OCI-LY3 (cell line): ENCODE measurements at regions not wholly inside any gene's neighbourhood (a gene's known extent, or its start where the extent isn't known, plus 50 kb on each side); places are given as distances from the start of the nearest gene placed in this dataset.

Experiments
- H2AFZ ChIP-seq: fragments of 200-600, 300-600 bp; shearing (Covaris generic); 2 replicates; pipeline ENCODE4 v1.6.0; 2014; ENCODE audit warnings: antibody characterized with exemption, low read depth, low read length
- H3K27ac ChIP-seq: fragments of 200-600, 300-600 bp; sonication (generic); 2 replicates; pipeline ENCODE4 v1.5.1; 2014; ENCODE audit warnings: mild to moderate bottlenecking, low read length, moderate library complexity, mixed read lengths
- H3K27me3 ChIP-seq: fragments of 200-600, 300-600 bp; sonication (generic); 2 replicates; pipeline ENCODE4 v1.6.1; 2014; ENCODE audit warnings: low read depth, low read length, mixed read lengths
- H3K36me3 ChIP-seq: fragments of 200-600, 300-600 bp; sonication (generic); replicated peaks from 2 replicates; pipeline ENCODE3; 2014; ENCODE audit warnings: low read depth, low read length, mixed read lengths
- H3K4me1 ChIP-seq: fragments of 300-600, 200-600 bp; sonication (generic); 2 replicates; pipeline ENCODE4 v1.6.1; 2014; ENCODE audit warnings: low read length, mixed read lengths
- H3K4me2 ChIP-seq: fragments of 200-600, 300-600 bp; sonication (generic); 2 replicates; pipeline ENCODE4 v1.6.1; 2014; ENCODE audit warnings: low read length, mixed read lengths
- H3K4me3 ChIP-seq: fragments of 300-600, 200-600 bp; sonication (generic); 2 replicates; pipeline ENCODE4 v1.5.1; 2014; ENCODE audit warnings: antibody characterized with exemption, mild to moderate bottlenecking, low read length, moderate library complexity
- H3K79me2 ChIP-seq: fragments of 300-600, 200-600 bp; shearing (Covaris generic); 2 replicates; pipeline ENCODE4 v1.6.1; 2014; ENCODE audit warnings: mild to moderate bottlenecking, low read length, mixed read lengths
- H3K9ac ChIP-seq: fragments of 300-600, 200-600 bp; shearing (Covaris generic); 2 replicates; pipeline ENCODE4 v1.6.0; 2014; ENCODE audit warnings: mild to moderate bottlenecking, low read length, moderate library complexity
- H3K9me3 ChIP-seq: fragments of 200-600, 300-600 bp; shearing (Covaris generic); 2 replicates; pipeline ENCODE4 v1.6.1; 2014; ENCODE audit warnings: low read length, mixed read lengths; ENCODE audit not compliant: insufficient read depth
- H4K20me1 ChIP-seq: fragments of 200-600, 300-600 bp; sonication (generic); 2 replicates; pipeline ENCODE4 v1.6.1; 2016; ENCODE audit warnings: low read length, mixed read lengths; ENCODE audit not compliant: insufficient read depth
- EZH2phosphoT487 ChIP-seq: fragments of 200-600 bp; shearing (Covaris generic); IDR thresholded peaks from 2 replicates; pipeline ENCODE4 v1.6.1; 2018; ENCODE audit warnings: antibody characterized with exemption, mixed run types, low read depth
- TF ChIP-seq, protein P1 (sequence below): fragments of 200-600, 300-600 bp; sonication (generic); IDR thresholded peaks from 2 replicates; pipeline ENCODE4 v1.5.1; 2014; ENCODE audit warnings: antibody characterized with exemption, low read length, low read depth

DNA sequence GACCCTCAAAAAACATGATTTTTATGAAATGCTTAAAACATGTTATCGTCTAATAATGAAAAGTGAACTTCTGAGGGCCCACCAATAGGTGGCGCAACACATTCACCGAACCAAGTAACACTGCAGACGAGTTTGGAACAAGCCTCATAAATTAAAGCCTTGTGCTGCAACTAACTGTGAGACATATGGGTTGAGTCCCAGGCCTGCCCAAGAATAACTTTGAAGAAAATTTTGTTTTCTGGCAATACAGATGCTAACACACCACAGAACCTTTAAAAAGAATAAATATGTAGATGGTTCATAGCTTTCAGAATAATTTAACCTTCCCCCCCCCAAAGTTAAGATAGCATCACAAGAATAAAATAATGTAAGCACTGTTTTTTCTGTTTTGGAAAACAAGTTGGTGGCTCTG, 285.9 kb downstream of the RNF144A start:
- Histone ChIP-seq H3K27me3 (peaks cover 28% of the 10 kb centered on the region), H3K4me1 (no peaks in the 10 kb centered on the region), H2AFZ (no peak overlapping the region), H3K4me2 (no peak overlapping the region), H3K27ac (no peak overlapping the region), H3K4me3 (no peak overlapping the region), H3K9ac (no peak overlapping the region), H3K9me3 (no peaks in the 10 kb centered on the region), H3K79me2 (no peaks in the 10 kb centered on the region), H3K36me3 (no peaks in the 10 kb centered on the region), H4K20me1 (no peaks in the 10 kb centered on the region)
- TF ChIP-seq, protein P1, sequence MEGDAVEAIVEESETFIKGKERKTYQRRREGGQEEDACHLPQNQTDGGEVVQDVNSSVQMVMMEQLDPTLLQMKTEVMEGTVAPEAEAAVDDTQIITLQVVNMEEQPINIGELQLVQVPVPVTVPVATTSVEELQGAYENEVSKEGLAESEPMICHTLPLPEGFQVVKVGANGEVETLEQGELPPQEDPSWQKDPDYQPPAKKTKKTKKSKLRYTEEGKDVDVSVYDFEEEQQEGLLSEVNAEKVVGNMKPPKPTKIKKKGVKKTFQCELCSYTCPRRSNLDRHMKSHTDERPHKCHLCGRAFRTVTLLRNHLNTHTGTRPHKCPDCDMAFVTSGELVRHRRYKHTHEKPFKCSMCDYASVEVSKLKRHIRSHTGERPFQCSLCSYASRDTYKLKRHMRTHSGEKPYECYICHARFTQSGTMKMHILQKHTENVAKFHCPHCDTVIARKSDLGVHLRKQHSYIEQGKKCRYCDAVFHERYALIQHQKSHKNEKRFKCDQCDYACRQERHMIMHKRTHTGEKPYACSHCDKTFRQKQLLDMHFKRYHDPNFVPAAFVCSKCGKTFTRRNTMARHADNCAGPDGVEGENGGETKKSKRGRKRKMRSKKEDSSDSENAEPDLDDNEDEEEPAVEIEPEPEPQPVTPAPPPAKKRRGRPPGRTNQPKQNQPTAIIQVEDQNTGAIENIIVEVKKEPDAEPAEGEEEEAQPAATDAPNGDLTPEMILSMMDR, result peak; percentile 93
- no peak for TF ChIP-seq EZH2phosphoT487

DNA sequence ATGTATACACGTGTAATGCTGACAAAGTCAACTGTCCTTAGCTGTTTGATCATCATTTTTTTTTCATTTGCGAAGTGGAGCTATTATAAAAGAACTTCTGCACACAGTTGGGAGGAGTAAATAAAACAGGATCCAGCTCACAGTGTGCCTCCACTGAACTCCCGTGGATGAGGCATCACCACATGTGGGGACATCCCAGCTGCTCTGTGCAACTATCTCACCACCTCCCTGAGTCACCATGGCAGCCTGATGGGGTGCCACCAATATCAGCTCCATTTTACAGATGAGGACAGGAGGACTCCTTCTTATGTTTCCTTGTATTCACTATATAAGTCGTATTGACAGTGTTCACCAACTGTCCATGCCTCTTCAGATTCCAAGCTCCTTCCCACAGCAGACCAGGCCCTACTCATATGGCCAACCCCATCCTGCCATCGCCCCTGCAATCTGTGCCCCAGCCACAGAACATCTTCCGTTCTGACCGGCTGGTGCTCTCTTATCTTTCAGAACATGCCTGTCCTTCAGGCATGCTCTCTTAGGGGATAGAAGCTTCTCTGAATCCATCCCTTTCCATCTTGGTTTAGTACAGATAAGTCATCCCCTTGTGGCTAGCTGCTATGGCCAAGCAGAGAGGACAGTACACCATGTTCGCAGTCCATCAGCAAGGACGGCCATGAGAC, 288.1 kb downstream of the RNF144A start:
- Histone ChIP-seq H3K9ac (no peak overlapping the region), H3K27me3 (peaks cover 11% of the 10 kb centered on the region), H3K9me3 (no peaks in the 10 kb centered on the region), H3K36me3 (no peaks in the 10 kb centered on the region), H3K4me1 (no peaks in the 10 kb centered on the region), H3K4me2 (no peak overlapping the region), H2AFZ (no peak overlapping the region), H4K20me1 (no peaks in the 10 kb centered on the region), H3K4me3 (no peak overlapping the region), H3K27ac (no peak overlapping the region), H3K79me2 (no peaks in the 10 kb centered on the region)
- TF ChIP-seq, protein P1, result no peak
- TF ChIP-seq EZH2phosphoT487, result no peak

DNA sequence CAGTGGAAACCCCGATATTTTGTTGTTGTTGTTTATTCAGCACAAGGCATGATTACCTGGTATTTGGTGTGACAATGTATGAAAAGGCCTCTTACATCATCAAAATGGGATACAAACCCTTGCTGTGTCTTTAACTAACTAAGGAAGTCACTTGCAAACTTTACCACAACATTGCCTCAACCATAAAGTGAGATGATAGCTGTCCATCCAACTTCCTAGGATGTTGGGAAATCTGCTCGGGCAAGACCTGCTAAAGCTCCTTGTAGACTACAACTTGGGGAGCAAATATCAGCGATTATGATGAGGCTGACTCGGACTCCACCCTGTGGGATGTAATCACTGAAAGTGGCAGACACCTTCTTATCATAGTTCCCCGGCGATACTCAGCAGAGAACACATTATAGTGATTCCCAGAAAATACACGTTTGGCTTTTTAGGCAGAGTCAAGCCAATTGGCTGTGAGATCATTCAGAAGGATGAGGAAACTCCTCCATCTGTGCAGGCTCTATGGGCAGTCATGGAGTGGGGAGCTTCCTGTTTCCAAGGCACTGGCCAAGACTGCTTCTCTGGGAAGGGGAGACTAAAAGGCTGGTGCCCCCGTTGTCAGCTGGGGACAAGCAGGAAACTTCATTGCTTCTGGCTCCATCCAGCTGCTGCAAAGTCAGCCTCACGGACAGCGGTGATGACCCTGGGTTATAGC, 289.0 kb downstream of the RNF144A start:
- Histone ChIP-seq H3K27me3 (peaks cover 8% of the 10 kb centered on the region; the same call in 1 of the 2 replicates), H4K20me1 (no peaks in the 10 kb centered on the region), H3K4me3 (no peak overlapping the region), H3K9me3 (no peaks in the 10 kb centered on the region), H3K4me2 (no peak overlapping the region), H3K27ac (no peak overlapping the region), H3K36me3 (no peaks in the 10 kb centered on the region), H3K79me2 (no peaks in the 10 kb centered on the region), H2AFZ (no peak overlapping the region), H3K4me1 (no peaks in the 10 kb centered on the region), H3K9ac (no peak overlapping the region)
- TF ChIP-seq, protein P1, result no peak
- no peak for TF ChIP-seq EZH2phosphoT487

DNA sequence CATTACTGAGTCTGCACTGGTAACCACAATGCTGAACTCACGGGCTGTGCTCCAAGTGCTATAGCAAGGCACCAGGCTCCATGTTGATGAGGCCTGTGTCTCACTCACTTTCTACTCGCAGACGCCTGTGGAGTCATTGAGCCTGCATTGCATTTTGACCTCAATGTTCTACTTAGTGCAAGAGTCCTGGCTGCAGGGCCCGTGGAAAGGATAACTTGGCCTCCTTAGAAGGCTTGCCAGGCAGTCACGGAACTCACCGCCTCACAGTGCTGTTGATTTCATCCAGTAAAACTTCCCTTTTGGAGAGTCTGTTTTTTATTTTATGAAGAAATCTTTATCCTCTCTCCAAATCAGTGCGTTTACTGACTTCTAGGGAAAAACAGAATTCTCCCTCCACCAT, 290.4 kb downstream of the RNF144A start:
- H3K36me3 ChIP-seq, result no peaks in the 10 kb centered on the region
- H3K27ac ChIP-seq, result no peak overlapping the region
- H3K4me1 ChIP-seq, result no peaks in the 10 kb centered on the region
- no peaks in the 10 kb centered on the region for H3K9me3 ChIP-seq
- no peak overlapping the region for H2AFZ ChIP-seq
- no peaks in the 10 kb centered on the region for H3K79me2 ChIP-seq
- TF ChIP-seq, protein P1, result no peak
- no peak for TF ChIP-seq EZH2phosphoT487
- H3K27me3 ChIP-seq, result peaks cover 9% of the 10 kb centered on the region; the same call in 1 of the 2 replicates
- no peak overlapping the region for H3K4me2 ChIP-seq
- H3K4me3 ChIP-seq, result no peak overlapping the region
- H4K20me1 ChIP-seq, result no peaks in the 10 kb centered on the region
- no peak overlapping the region for H3K9ac ChIP-seq
